K562 (cell line): ENCODE measurements at regions not wholly inside any gene's neighbourhood (a gene's known extent, or its start where the extent isn't known, plus 50 kb on each side); places are given as distances from the start of the nearest gene placed in this dataset.

Experiments
- E4F1 ChIP-seq: fragments of 250-450 bp; sonication (Bioruptor Pico); IDR thresholded peaks from 2 replicates; pipeline ENCODE4 v1.5.0; 2021; ENCODE audit warnings: mild to moderate bottlenecking, borderline replicate concordance
- ETV5 ChIP-seq: sonication (generic); formaldehyde crosslinking; IDR thresholded peaks from 2 replicates; pipeline ENCODE4 v1.4.0; 2020; ENCODE audit warnings: low read depth, mild to moderate bottlenecking, missing genetic modification reagents
- NBN ChIP-seq: fragments of 450-650 bp; IDR thresholded peaks from 2 replicates; pipeline ENCODE4 v1.6.1; 2016; ENCODE audit warnings: low read depth, mild to moderate bottlenecking
- NONO ChIP-seq, 2 experiments: fragments of 200-400 bp in 1 of 2; fragments of 450-650 bp in 1 of 2; formaldehyde crosslinking in 1 of 2; IDR thresholded peaks; 2 replicates each; pipeline ENCODE4 v1.6.1; 2017; ENCODE audit warnings: low read depth in 2 of 2, mild to moderate bottlenecking in 2 of 2, moderate library complexity in 2 of 2, low read length in 1 of 2
- PHF8 ChIP-seq: fragments of 200-600 bp; sonication (generic); IDR thresholded peaks from 2 replicates; pipeline ENCODE4 v1.6.1; 2012; ENCODE audit warnings: mixed run types, mild to moderate bottlenecking, inconsistent platforms, low read length, moderate library complexity, borderline replicate concordance
- RBM34 ChIP-seq: fragments of 200-400 bp; formaldehyde crosslinking; IDR thresholded peaks from 2 replicates; pipeline ENCODE4 v1.6.1; 2018; ENCODE audit warnings: low read length, borderline replicate concordance; ENCODE audit not compliant: insufficient read depth
- RBM39 ChIP-seq: fragments of 200-400 bp; formaldehyde crosslinking; optimal IDR thresholded peaks from 2 replicates; pipeline ENCODE3; 2018; ENCODE audit warnings: low read depth, low read length
- SMARCE1 ChIP-seq: fragments of 450-650 bp; IDR thresholded peaks from 2 replicates; pipeline ENCODE4 v1.7.1; 2016; ENCODE audit warnings: mild to moderate bottlenecking
- U2AF1 ChIP-seq: fragments of 200-400 bp; formaldehyde crosslinking; optimal IDR thresholded peaks from 2 replicates; pipeline ENCODE3; 2017; ENCODE audit warnings: mild to moderate bottlenecking, low read depth, low read length, moderate library complexity
- ZBTB49 ChIP-seq: sonication (generic); formaldehyde crosslinking; IDR thresholded peaks from 2 replicates; pipeline ENCODE4 v1.8.0; 2022; ENCODE audit warnings: missing genetic modification reagents, mild to moderate bottlenecking, borderline replicate concordance
- ZBTB8A ChIP-seq: fragments of 450-650 bp; IDR thresholded peaks from 2 replicates; pipeline ENCODE4 v1.6.1; 2018; ENCODE audit warnings: mild to moderate bottlenecking, moderate library complexity; ENCODE audit not compliant: partially characterized antibody
- ZNF778 ChIP-seq: fragments of 450-650 bp; formaldehyde crosslinking; IDR thresholded peaks from 2 replicates; pipeline ENCODE4 v1.4.0; 2020; ENCODE audit warnings: mild to moderate bottlenecking, moderate library complexity
- TF ChIP-seq, protein P1 (sequence below), 3 experiments: IDR thresholded peaks in 2 of 3; conservative IDR thresholded peaks in 1 of 3; 2 replicates each; pipeline ENCODE4 v1.5.1; 2011 to 2012; ENCODE audit warnings: low read length in 3 of 3, mild to moderate bottlenecking in 3 of 3, control low read depth in 2 of 3, improper control_type of control experiment in 1 of 3, inconsistent platforms in 1 of 3, low read depth in 1 of 3, mixed read lengths in 1 of 3, moderate library complexity in 1 of 3; ENCODE audit not compliant: insufficient read depth in 2 of 3

DNA sequence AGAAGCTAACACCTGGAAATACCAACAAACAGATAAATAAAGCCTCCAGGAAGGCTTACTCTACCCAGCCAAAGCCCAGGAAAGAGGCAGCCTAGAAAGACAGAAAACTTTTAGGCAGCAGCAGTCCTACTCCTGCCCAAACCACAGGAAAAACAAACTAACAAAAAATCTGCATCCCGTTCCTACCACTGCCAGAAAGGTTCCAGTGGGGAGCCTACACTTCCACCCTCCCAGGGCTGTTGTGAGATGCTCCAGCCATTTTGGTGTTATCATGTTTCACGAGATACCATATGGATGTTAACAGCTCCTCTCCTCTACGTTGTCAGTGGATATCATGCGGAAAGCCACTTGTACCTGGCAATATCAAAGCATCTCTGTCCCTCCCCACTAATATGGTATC, 135.9 kb upstream of the ADRA1D start:
- TF ChIP-seq PHF8: no peak
- TF ChIP-seq RBM39: no peak
- TF ChIP-seq, protein P1, sequence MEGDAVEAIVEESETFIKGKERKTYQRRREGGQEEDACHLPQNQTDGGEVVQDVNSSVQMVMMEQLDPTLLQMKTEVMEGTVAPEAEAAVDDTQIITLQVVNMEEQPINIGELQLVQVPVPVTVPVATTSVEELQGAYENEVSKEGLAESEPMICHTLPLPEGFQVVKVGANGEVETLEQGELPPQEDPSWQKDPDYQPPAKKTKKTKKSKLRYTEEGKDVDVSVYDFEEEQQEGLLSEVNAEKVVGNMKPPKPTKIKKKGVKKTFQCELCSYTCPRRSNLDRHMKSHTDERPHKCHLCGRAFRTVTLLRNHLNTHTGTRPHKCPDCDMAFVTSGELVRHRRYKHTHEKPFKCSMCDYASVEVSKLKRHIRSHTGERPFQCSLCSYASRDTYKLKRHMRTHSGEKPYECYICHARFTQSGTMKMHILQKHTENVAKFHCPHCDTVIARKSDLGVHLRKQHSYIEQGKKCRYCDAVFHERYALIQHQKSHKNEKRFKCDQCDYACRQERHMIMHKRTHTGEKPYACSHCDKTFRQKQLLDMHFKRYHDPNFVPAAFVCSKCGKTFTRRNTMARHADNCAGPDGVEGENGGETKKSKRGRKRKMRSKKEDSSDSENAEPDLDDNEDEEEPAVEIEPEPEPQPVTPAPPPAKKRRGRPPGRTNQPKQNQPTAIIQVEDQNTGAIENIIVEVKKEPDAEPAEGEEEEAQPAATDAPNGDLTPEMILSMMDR (IDR thresholded peaks at IDR 0.05 in 2 of 3, conservative IDR thresholded peaks at IDR 0.05 in 1 of 3; ENCODE audit: insufficient read depth in 2 of 3, low read depth in 1 of 3, low read length in 3 of 3): no peak
- no peak for TF ChIP-seq NBN
- no peak for TF ChIP-seq NONO (IDR thresholded peaks at IDR 0.05; ENCODE audit: low read depth in 2 of 2, low read length in 1 of 2)
- TF ChIP-seq ZBTB8A: no peak
- no peak for TF ChIP-seq E4F1 (CRISPR knock-in tag)
- TF ChIP-seq RBM34: no peak
- TF ChIP-seq SMARCE1: no peak
- no peak for TF ChIP-seq ETV5
- TF ChIP-seq U2AF1: no peak
- no peak for TF ChIP-seq ZNF778 (CRISPR knock-in tag)
- no peak for TF ChIP-seq ZBTB49 (CRISPR knock-in tag)
